ENCODE measurements at regions not wholly inside any gene's neighbourhood (a gene's known extent, or its start where the extent isn't known, plus 50 kb on each side); places are given as distances from the start of the nearest gene placed in this dataset.

GRCh38 chr3:20809356-20809755, 623.4 kb upstream of the SGO1 start:
- TF ChIP-seq CTCF (IDR thresholded peaks at IDR 0.05) (no peak), POLR2AphosphoS5 (IDR thresholded peaks at IDR 0.05; ENCODE audit: low read depth, low read length) (no peak), SIN3A (IDR thresholded peaks at IDR 0.05; ENCODE audit: borderline replicate concordance, insufficient read depth, low read depth, low read length) (no peak), TCF7L2 (IDR thresholded peaks at IDR 0.05; ENCODE audit: low read depth, low read length) (no peak)
- TF ChIP-seq, protein P1, sequence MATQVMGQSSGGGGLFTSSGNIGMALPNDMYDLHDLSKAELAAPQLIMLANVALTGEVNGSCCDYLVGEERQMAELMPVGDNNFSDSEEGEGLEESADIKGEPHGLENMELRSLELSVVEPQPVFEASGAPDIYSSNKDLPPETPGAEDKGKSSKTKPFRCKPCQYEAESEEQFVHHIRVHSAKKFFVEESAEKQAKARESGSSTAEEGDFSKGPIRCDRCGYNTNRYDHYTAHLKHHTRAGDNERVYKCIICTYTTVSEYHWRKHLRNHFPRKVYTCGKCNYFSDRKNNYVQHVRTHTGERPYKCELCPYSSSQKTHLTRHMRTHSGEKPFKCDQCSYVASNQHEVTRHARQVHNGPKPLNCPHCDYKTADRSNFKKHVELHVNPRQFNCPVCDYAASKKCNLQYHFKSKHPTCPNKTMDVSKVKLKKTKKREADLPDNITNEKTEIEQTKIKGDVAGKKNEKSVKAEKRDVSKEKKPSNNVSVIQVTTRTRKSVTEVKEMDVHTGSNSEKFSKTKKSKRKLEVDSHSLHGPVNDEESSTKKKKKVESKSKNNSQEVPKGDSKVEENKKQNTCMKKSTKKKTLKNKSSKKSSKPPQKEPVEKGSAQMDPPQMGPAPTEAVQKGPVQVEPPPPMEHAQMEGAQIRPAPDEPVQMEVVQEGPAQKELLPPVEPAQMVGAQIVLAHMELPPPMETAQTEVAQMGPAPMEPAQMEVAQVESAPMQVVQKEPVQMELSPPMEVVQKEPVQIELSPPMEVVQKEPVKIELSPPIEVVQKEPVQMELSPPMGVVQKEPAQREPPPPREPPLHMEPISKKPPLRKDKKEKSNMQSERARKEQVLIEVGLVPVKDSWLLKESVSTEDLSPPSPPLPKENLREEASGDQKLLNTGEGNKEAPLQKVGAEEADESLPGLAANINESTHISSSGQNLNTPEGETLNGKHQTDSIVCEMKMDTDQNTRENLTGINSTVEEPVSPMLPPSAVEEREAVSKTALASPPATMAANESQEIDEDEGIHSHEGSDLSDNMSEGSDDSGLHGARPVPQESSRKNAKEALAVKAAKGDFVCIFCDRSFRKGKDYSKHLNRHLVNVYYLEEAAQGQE (IDR thresholded peaks at IDR 0.05; ENCODE audit: insufficient read depth in 1 of 2, low read depth in 2 of 2, low read length in 1 of 2): no peak

Measured in Panc1 (cell line).